GM12891 (cell line): ENCODE measurements at regions not wholly inside any gene's neighbourhood (a gene's known extent, or its start where the extent isn't known, plus 50 kb on each side); places are given as distances from the start of the nearest gene placed in this dataset.
"Not testable (repeated sequence)": the region's sequence is repeated elsewhere in the genome, so short reads cannot be mapped to it uniquely, and the experiment has no call there.

Source experiments
- DNase-seq: peaks from one replicate; pipeline ENCODE4 v3.0.0; 2011; ENCODE audit warnings: low spot score; ENCODE audit not compliant: insufficient read length
- FAIRE-seq: peaks from 2 replicates; lab custom pipeline; 2011; peaks lifted over from hg19 to GRCh38; lab: Jason Lieb, UNC
- PAX5 ChIP-seq: IDR thresholded peaks from 2 replicates; pipeline ENCODE4 v1.6.1; 2011; ENCODE audit warnings: low read length, moderate library complexity, mild to moderate bottlenecking; ENCODE audit not compliant: insufficient read depth, severe bottlenecking
- POLR2A ChIP-seq: IDR thresholded peaks from 2 replicates; pipeline ENCODE4 v1.6.1; 2011; ENCODE audit warnings: low read depth, low read length, control low read depth
- POLR2AphosphoS5 ChIP-seq: IDR thresholded peaks from 2 replicates; pipeline ENCODE4 v1.6.1; 2011; ENCODE audit warnings: low read depth, low read length, control low read depth
- POU2F2 ChIP-seq: IDR thresholded peaks from 2 replicates; pipeline ENCODE4 v1.6.1; 2011; ENCODE audit warnings: low read depth, mild to moderate bottlenecking, control low read depth, low read length, moderate library complexity
- SPI1 ChIP-seq: IDR thresholded peaks from 2 replicates; pipeline ENCODE4 v1.6.1; 2011; ENCODE audit warnings: low read depth, low read length, control low read depth
- TAF1 ChIP-seq: IDR thresholded peaks from 2 replicates; pipeline ENCODE4 v1.6.1; 2011; ENCODE audit warnings: low read depth, low read length, control low read depth

- FAIRE-seq = no peak
- no peak for TF ChIP-seq POLR2AphosphoS5
- no peak for TF ChIP-seq TAF1
- no peak for TF ChIP-seq POU2F2
- TF ChIP-seq PAX5 = no peak
- no peak for TF ChIP-seq POLR2A
- TF ChIP-seq SPI1 = no peak
- DNase-seq = no peak
These were observed 108.7 kb downstream of the TLR5 start for GRCh38 chr1:223034270-223034798.

- TF ChIP-seq POU2F2 = no peak
- TF ChIP-seq PAX5 = no peak
- no peak for TF ChIP-seq POLR2AphosphoS5
- TF ChIP-seq TAF1 = no peak
- TF ChIP-seq SPI1 = no peak
- no peak for TF ChIP-seq POLR2A
- FAIRE-seq = no peak
These were observed 107.1 kb downstream of the TLR5 start for GRCh38 chr1:223035724-223036478.

GRCh38 chr1:223036479-223036845 lies 106.6 kb downstream of the TLR5 start:
- TF ChIP-seq POLR2AphosphoS5 (no peak), POU2F2 (no peak), PAX5 (no peak), POLR2A (no peak), TAF1 (no peak), SPI1 (no peak)
- FAIRE-seq (no peak), DNase-seq (no peak)

More at GRCh38 chr1:223035724-223036478, 107.1 kb downstream of the TLR5 start:
- DNase-seq = no peak

- no peak for TF ChIP-seq SPI1
- no peak for TF ChIP-seq PAX5
- TF ChIP-seq TAF1 = no peak
- TF ChIP-seq POU2F2 = no peak
- TF ChIP-seq POLR2A = no peak
- no peak for TF ChIP-seq POLR2AphosphoS5
- FAIRE-seq = no peak
- no peak for DNase-seq
These were observed 105.2 kb downstream of the TLR5 start for GRCh38 chr1:223037845-223038244.

- TF ChIP-seq TAF1 = no peak
- no peak for DNase-seq
- FAIRE-seq = no peak
These were observed 104.6 kb downstream of the TLR5 start for GRCh38 chr1:223038288-223039006.

- FAIRE-seq (no peak), DNase-seq (no peak)
- no peak for TF ChIP-seq POU2F2
- no peak for TF ChIP-seq POLR2AphosphoS5
- no peak for TF ChIP-seq POLR2A
- TF ChIP-seq TAF1 = no peak
- TF ChIP-seq PAX5 = no peak
- TF ChIP-seq SPI1 = no peak
These were observed 103.1 kb downstream of the TLR5 start for GRCh38 chr1:223039990-223040389.

- FAIRE-seq (no peak), DNase-seq (no peak)
- TF ChIP-seq POLR2A (no peak), POU2F2 (no peak), TAF1 (no peak), POLR2AphosphoS5 (no peak), PAX5 (no peak), SPI1 (no peak)
These were observed 101.6 kb downstream of the TLR5 start for GRCh38 chr1:223041481-223041880.

- FAIRE-seq (no peak), DNase-seq (no peak)
- TF ChIP-seq SPI1 (no peak), TAF1 (no peak), POLR2AphosphoS5 (no peak), POU2F2 (no peak), POLR2A (no peak), PAX5 (no peak)
These were observed 97.7 kb downstream of the TLR5 start for GRCh38 chr1:223045164-223045957.

GRCh38 chr1:223046011-223046410 lies 97.0 kb downstream of the TLR5 start:
- DNase-seq = no peak
- FAIRE-seq = no peak

GRCh38 chr1:223046463-223046862 lies 96.6 kb downstream of the TLR5 start:
- not testable (repeated sequence) for DNase-seq, FAIRE-seq

More at GRCh38 chr1:223046011-223046410, 97.0 kb downstream of the TLR5 start:
- no peak for TF ChIP-seq POLR2A
- no peak for TF ChIP-seq PAX5
- TF ChIP-seq TAF1 = no peak
- no peak for TF ChIP-seq SPI1
- TF ChIP-seq POU2F2 = no peak
- no peak for TF ChIP-seq POLR2AphosphoS5
